NCI-H2227 (cell line): ENCODE measurements at regions not wholly inside any gene's neighbourhood (a gene's known extent, or its start where the extent isn't known, plus 50 kb on each side); places are given as distances from the start of the nearest gene placed in this dataset.

Source experiments
- DNase-seq: peaks from one replicate; lab custom pipeline; 2025; ENCODE audit not compliant: unreplicated experiment; lab: John Stamatoyannopoulos, UW

GRCh38 chrX:139293991-139294390 lies 236.5 kb upstream of the F9 start:
- DNase-seq: no peak

- DNase-seq: no peak
These were observed 240.2 kb upstream of the F9 start for GRCh38 chrX:139290310-139290709.

GRCh38 chrX:139287155-139287924 lies 243.2 kb upstream of the F9 start:
- DNase-seq: no peak

DNA sequence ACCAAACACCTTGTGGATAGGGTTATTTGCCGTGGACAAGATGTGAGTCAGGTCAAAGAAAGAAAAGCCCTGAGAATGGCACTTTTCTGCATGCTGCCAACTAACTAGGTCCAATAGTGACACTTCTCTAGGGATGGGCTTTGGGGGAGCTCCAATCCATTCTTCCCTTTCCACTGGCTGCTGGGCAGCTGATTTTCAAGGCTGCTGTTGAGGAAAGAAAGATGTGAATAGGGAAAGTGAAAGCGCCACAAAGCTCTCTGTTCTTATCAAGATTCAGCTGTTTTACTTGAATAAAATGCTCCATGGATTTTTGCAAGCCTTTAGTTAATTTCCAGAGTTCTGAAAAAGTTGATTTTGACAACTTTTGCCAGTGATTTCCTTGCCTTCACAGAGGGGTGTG lies 244.2 kb upstream of the F9 start:
- no peak for DNase-seq

GRCh38 chrX:139267851-139268250 lies 262.7 kb upstream of the F9 start:
- no peak for DNase-seq

GRCh38 chrX:139246295-139246694 lies 284.2 kb upstream of the F9 start:
- no peak for DNase-seq

DNA sequence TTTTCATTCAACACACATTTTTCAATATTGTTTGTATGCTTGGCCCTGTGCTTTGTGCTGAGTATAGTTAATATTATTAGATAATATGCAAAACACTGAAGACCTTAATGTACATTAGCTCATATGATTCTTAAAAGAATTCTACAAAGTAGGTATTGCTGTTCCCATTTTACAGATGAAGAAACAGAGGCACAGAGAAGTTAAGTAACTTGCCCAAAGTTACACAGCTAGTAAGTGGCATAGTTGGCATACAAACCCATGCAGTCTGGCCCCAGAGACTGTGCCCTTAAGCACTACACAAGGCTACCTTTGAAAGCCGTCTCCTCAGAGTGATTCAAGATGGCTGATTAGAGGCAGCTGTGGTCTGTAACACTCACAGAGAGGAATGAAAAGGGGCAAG lies 293.4 kb upstream of the F9 start:
- no peak for DNase-seq

DNA sequence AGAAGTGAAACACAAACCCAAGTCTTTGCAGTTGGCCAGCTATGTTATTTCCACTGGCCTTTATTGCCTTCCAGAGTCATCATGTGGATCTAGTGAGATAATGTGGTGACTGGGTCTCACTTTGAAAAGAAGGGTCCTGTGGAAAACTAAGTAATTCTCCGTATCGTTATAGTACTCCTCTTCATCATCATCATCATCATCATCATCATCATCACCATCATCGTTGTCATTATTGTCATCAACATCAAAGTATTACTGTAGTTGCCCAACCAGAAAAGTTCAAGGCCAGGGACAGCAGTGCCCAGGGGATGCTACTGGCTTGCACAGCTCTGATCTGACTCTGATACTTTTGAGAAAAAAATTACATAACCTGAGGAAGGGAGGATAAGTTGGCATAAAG lies 295.6 kb upstream of the F9 start:
- no peak for DNase-seq

- DNase-seq: no peak
These were observed 305.4 kb upstream of the F9 start for GRCh38 chrX:139224953-139225665.

- DNase-seq: no peak
These were observed 307.9 kb upstream of the F9 start for GRCh38 chrX:139222511-139223200.

- no peak for DNase-seq
These were observed 317.3 kb upstream of the F9 start for GRCh38 chrX:139213241-139213709.

GRCh38 chrX:139211568-139212182 lies 318.9 kb upstream of the F9 start:
- no peak for DNase-seq

DNA sequence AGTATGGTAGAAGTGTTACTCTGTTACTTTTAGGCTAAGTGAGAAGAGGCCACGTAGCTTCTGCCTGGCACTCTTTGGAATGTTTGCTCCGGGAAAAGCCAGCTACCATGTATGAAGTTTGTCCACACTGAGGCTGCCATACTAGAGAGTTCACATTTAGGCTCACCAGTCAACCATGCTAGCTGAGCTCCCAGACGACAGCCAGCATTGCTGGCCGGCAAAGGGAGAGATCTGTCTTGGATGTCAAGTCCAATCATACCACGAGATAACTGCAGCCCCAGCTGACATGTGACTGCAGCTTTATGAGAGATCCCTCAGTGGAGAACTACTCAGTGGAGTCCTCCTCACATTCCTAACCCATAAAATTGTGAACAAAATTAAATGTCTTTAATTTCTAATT lies 321.2 kb upstream of the F9 start:
- no peak for DNase-seq

- no peak for DNase-seq
These were observed 322.9 kb upstream of the F9 start for GRCh38 chrX:139207655-139208054.

DNA sequence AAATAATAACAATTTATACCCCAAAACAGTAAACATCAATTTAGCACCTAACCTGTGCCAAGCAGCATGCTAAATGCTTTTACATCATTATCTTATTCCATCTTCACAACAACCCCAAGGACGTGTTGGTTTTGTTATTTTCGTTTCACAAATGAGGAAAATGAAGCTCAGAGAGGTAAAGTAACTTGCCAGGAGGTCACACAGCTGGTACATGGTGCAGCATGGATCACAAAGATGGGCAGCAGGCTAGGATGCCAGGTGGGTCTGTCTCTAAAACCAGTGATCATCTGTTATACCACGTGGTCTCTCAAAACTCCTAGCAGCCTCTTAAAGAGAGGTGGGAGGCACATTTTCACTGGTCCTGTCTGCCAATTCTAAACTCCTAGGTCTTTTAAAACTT lies 323.6 kb upstream of the F9 start:
- DNase-seq: no peak

GRCh38 chrX:139204898-139205667 lies 325.5 kb upstream of the F9 start:
- DNase-seq: peak; percentile 14

GRCh38 chrX:139204571-139204897 lies 326.0 kb upstream of the F9 start:
- no peak for DNase-seq

DNA sequence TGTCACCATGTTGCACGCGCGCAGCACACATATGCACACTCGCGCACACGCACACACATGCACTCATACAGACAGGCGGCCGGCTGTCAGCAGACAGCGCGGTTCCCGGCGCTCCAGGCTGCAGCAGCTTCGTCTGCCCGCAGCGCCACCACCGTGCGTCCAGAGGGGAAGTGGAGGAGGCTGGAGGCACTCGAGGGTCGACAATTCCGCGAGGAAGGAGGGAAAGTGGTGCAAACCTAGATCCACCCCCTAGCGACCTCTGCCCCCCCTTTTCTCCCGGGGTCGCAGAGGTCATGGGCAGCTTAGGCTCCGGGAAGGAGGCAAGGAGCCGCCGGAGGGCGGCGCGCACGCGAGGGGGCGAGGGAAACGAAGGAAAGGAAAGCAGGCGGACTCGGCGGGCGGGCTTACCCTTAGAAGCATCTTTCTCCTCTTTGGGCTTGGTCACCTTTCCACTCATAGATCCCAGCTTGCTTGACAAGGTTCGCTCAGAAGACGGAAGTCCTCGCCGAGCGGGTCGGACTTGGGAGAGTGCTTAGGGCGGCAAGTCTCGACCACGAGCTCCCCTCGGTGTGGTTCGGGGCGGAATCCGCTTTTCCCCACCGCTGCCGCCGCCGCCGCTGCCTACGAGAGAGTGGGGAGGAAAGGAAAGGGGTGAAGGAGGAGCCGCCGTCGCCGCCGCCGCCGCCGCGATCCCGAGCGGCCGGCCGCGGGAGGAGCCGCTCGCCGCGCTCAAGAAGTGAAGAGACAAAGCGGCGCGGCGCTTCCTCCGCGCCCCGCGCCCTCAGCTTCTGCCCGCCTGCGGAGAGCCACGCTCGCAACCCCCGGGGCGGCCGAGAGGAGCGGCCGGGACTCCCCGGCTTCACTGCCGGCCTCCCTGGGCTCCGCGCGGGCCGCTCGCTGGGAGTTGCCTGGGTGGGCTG lies 326.6 kb upstream of the F9 start:
- no peak for DNase-seq

- DNase-seq: no peak
These were observed 327.7 kb upstream of the F9 start for GRCh38 chrX:139202742-139203420.
